ENCODE measurements at regions not wholly inside any gene's neighbourhood (a gene's known extent, or its start where the extent isn't known, plus 50 kb on each side); places are given as distances from the start of the nearest gene placed in this dataset.

DNA sequence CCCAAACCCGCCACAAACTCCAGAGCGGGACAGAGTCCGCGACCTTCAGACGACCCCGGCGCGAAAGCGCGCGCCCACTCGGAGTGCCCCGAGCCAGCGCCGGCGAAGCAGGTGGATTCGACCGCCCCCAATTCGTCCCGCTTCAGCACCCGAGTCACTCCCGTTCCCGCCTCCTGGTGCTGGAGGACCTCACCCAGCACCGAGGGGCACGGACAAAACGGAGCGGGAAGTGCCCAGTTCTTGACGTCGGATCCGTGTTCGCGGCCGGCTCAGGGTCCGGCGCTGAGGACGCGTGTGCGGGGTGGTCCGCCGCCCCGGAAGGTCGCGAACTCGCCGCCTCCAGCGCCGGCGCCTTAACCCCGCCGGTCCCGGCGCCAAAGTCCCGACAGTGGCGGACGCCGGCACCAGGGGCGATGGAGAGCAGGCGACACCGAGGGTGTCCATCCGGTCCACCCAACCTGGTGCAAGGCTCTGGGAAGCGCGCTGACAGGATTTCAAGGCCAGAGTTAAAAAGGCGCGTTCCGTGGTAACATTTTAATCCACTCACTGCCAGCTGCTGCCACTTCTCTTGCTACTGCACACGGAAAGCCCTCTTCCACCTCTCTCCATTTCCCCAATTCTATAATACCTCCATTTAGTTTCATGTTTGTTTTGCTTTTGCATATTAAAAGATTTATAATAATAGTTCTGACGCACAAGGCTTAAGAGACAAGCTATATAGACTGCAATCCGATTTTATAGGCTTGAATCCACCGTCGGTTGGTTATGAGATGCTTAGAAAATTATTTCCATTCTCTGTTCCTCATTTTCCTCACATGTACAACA, 240.0 kb upstream of the CPNE8 start:
- ChIA-PET CTCF (ENCODE audit: low intra/inter-chr PET ratio) (no interaction called here), POLR2A (no interaction called here)
- no peaks in the 10 kb centered on the region for H3K79me2 ChIP-seq (ENCODE audit: control insufficient read depth, insufficient read depth, low read length)
- no peak overlapping the region for H3K9ac ChIP-seq (ENCODE audit: insufficient read depth in 1 of 2, low read depth in 2 of 2, low read length in 2 of 2)
- FAIRE-seq: no peak
- H3K9me3 ChIP-seq (replicated peaks; ENCODE audit: control insufficient read depth, insufficient read depth, low read depth, low read length): no peaks in the 10 kb centered on the region
- H4K20me1 ChIP-seq (replicated peaks; ENCODE audit: control insufficient read depth, insufficient read depth, low read length): no peaks in the 10 kb centered on the region
- H3K27me3 ChIP-seq (ENCODE audit: control insufficient read depth in 2 of 2, insufficient read depth in 2 of 2, low read length in 2 of 2): no peaks in the 10 kb centered on the region
- H3K4me1 ChIP-seq (replicated peaks in 1 of 2; ENCODE audit: control insufficient read depth in 2 of 2, insufficient read depth in 2 of 2, low read length in 2 of 2): peaks cover 0 to 7% of the 10 kb centered on the region in 2 experiments; a peak in 1 of 5 replicates
- intact Hi-C loops (cut with micrococcal nuclease) (no loop called here), in situ Hi-C loops (cut with MboI) (no loop called here)
- ATAC-seq: no peak
- BruUV-seq (replicated peaks): no TSS peak
- WGBS (ENCODE audit: insufficient coverage, low coverage, missing lambda C conversion rate): 49% methylated on average over 36 of the region's 70 CpGs
- no peak overlapping the region for H3K4me2 ChIP-seq (ENCODE audit: insufficient read depth, low read length)
- no peak overlapping the region for H2AFZ ChIP-seq (ENCODE audit: low read depth, low read length)
- H3K9me1 ChIP-seq (ENCODE audit: control insufficient read depth, insufficient read depth, low read length): no peaks in the 10 kb centered on the region
- no peak overlapping the region for H3K27ac ChIP-seq (ENCODE audit: extremely low read depth, low read depth, low read length)
- peak in 1 of 4 experiments; percentile 9 for DNase-seq (ENCODE audit: extremely low read depth in 1 of 4, low spot score in 3 of 4)
- no peak overlapping the region for H3K4me3 ChIP-seq
- H3K36me3 ChIP-seq (ENCODE audit: control insufficient read depth, insufficient read depth, low read length): no peaks in the 10 kb centered on the region
- TF ChIP-seq, protein P1, sequence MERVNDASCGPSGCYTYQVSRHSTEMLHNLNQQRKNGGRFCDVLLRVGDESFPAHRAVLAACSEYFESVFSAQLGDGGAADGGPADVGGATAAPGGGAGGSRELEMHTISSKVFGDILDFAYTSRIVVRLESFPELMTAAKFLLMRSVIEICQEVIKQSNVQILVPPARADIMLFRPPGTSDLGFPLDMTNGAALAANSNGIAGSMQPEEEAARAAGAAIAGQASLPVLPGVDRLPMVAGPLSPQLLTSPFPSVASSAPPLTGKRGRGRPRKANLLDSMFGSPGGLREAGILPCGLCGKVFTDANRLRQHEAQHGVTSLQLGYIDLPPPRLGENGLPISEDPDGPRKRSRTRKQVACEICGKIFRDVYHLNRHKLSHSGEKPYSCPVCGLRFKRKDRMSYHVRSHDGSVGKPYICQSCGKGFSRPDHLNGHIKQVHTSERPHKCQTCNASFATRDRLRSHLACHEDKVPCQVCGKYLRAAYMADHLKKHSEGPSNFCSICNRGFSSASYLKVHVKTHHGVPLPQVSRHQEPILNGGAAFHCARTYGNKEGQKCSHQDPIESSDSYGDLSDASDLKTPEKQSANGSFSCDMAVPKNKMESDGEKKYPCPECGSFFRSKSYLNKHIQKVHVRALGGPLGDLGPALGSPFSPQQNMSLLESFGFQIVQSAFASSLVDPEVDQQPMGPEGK (CRISPR knock-in tag; IDR thresholded peaks at IDR 0.05; ENCODE audit: borderline replicate concordance): no peak
- no peak for TF ChIP-seq U2AF1 (optimal IDR thresholded peaks at IDR 0.05; ENCODE audit: low read depth, low read length)
- no peak for TF ChIP-seq SRF (CRISPR knock-in tag; IDR thresholded peaks at IDR 0.05)
- TF ChIP-seq ETV6 (IDR thresholded peaks at IDR 0.05; ENCODE audit: borderline replicate concordance in 1 of 2, low read depth in 2 of 2, low read length in 1 of 2): no peak
- TF ChIP-seq ETV6 (CRISPR knock-in tag; IDR thresholded peaks at IDR 0.05; ENCODE audit: borderline replicate concordance): no peak
- TF ChIP-seq SMARCE1 (IDR thresholded peaks at IDR 0.05): no peak
- no peak for TF ChIP-seq ZNF133 (CRISPR knock-in tag; IDR thresholded peaks at IDR 0.05)
- no peak for TF ChIP-seq TARDBP (IDR thresholded peaks at IDR 0.05)
- TF ChIP-seq ZNF134 (CRISPR knock-in tag; conservative IDR thresholded peaks at IDR 0.05): no peak
- TF ChIP-seq, protein P2, sequence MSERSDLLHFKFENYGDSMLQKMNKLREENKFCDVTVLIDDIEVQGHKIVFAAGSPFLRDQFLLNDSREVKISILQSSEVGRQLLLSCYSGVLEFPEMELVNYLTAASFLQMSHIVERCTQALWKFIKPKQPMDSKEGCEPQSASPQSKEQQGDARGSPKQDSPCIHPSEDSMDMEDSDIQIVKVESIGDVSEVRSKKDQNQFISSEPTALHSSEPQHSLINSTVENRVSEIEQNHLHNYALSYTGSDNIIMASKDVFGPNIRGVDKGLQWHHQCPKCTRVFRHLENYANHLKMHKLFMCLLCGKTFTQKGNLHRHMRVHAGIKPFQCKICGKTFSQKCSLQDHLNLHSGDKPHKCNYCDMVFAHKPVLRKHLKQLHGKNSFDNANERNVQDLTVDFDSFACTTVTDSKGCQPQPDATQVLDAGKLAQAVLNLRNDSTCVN (CRISPR knock-in tag; IDR thresholded peaks at IDR 0.05): no peak
- TF ChIP-seq ZNF143 (CRISPR knock-in tag; IDR thresholded peaks at IDR 0.05): no peak
- TF ChIP-seq, protein P3, sequence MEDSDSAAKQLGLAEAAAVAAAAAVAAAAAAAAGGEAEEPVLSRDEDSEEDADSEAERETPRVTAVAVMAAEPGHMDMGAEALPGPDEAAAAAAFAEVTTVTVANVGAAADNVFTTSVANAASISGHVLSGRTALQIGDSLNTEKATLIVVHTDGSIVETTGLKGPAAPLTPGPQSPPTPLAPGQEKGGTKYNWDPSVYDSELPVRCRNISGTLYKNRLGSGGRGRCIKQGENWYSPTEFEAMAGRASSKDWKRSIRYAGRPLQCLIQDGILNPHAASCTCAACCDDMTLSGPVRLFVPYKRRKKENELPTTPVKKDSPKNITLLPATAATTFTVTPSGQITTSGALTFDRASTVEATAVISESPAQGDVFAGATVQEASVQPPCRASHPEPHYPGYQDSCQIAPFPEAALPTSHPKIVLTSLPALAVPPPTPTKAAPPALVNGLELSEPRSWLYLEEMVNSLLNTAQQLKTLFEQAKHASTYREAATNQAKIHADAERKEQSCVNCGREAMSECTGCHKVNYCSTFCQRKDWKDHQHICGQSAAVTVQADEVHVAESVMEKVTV (CRISPR knock-in tag; IDR thresholded peaks at IDR 0.05): no peak
- TF ChIP-seq PCBP2 (IDR thresholded peaks at IDR 0.05; ENCODE audit: low read depth, low read length, poor library complexity, severe bottlenecking): no peak
- TF ChIP-seq, protein P4, sequence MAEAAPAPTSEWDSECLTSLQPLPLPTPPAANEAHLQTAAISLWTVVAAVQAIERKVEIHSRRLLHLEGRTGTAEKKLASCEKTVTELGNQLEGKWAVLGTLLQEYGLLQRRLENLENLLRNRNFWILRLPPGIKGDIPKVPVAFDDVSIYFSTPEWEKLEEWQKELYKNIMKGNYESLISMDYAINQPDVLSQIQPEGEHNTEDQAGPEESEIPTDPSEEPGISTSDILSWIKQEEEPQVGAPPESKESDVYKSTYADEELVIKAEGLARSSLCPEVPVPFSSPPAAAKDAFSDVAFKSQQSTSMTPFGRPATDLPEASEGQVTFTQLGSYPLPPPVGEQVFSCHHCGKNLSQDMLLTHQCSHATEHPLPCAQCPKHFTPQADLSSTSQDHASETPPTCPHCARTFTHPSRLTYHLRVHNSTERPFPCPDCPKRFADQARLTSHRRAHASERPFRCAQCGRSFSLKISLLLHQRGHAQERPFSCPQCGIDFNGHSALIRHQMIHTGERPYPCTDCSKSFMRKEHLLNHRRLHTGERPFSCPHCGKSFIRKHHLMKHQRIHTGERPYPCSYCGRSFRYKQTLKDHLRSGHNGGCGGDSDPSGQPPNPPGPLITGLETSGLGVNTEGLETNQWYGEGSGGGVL (CRISPR knock-in tag; IDR thresholded peaks at IDR 0.05): no peak
- no peak for TF ChIP-seq ELF2 (CRISPR knock-in tag; IDR thresholded peaks at IDR 0.05)
- no peak for TF ChIP-seq FOXJ2 (tag; IDR thresholded peaks at IDR 0.05)
- TF ChIP-seq ZKSCAN3 (CRISPR knock-in tag; IDR thresholded peaks at IDR 0.05): no peak

All from K562 (cell line).